ENCODE measurements at regions not wholly inside any gene's neighbourhood (a gene's known extent, or its start where the extent isn't known, plus 50 kb on each side); places are given as distances from the start of the nearest gene placed in this dataset.

GRCh38 chr5:56588636-56589480 lies 226.5 kb upstream of the MAP3K1 start:
- DNase-seq (ENCODE audit: low read depth in 3 of 3), result peak in 1 of 3 experiments; percentile 19

DNA sequence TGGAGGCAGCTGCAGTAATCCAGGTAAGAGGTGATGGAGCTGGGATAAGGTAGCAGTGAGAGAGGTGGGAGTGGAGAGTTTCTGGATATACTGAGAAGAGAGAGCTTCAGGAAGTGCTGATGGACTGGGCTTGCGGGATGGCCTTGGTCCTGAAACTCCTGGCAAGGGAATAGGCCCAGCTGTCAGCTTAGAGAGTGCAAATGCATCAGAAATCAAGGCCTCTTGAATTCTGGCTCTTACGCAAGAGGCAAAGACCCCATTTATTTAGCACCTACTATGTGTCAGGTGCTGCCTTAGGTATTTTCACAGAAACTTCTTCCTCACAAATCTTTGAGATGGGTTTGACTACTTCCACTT lies 227.2 kb upstream of the MAP3K1 start:
- DNase-seq (ENCODE audit: low read depth in 3 of 3), result no peak

DNA sequence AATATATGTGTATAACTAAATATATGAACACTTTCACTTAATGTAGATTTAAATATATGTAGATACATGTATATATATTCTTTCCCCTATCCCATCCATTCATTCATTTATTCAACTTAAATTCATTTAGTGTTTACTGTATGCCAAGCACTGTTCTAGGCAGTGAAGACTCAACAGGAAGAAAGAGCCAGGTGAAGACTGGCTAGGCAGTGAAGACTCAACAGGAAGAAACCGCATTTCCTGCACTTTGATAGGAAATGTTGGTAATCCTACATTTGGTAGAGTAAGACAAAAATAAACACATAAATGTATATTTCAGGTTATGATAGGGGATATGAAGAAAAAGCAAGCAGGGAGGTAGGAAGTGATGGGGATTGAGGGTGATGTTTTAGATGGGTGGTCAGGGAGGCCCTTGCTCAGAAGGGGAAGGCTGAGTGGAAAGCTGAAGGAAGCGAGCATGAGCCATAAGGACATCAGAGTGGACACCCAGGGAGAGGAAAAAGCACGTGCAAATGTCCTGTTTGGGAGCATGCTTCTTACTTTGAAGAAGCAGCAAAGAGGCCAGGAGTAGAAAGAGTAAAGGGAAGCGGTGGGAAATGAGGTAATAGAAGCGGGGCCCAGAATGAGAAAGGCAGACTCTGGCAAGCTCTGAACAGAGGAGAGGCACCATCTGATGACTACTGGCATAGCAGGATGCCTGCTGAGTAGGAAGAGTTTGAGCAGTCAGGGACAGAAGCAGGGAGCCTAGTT lies 227.8 kb upstream of the MAP3K1 start:
- no peak for DNase-seq (ENCODE audit: low read depth in 3 of 3)

GRCh38 chr5:56585999-56586691 lies 229.2 kb upstream of the MAP3K1 start:
- no peak for DNase-seq (ENCODE audit: low read depth in 3 of 3)

DNA sequence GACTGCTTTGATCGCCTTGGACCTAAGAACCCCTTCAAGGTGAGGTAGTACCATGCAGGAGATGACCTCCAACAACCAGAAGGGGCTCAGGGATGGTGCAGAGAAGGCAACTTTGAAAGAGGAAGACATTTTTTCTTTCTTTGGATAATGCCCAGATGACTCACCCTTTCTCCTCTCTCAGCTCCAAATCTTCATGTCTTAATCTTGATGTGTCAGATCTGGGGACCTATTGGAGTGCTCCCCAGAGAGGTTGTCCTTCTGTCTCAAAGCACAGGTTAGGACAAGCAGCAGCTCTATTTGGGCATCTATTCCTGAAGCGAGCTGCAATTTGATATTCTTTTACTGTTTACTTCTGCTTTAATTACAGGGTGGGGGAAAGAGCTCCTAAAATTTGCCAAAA lies 229.9 kb upstream of the MAP3K1 start:
- no peak for DNase-seq (ENCODE audit: low read depth in 3 of 3)

- DNase-seq (ENCODE audit: low read depth in 3 of 3), result no peak
Measured at GRCh38 chr5:56581426-56581825, 233.9 kb upstream of the MAP3K1 start.

- DNase-seq (ENCODE audit: low read depth in 3 of 3), result no peak
Measured at GRCh38 chr5:56580864-56581263, 234.5 kb upstream of the MAP3K1 start.

DNA sequence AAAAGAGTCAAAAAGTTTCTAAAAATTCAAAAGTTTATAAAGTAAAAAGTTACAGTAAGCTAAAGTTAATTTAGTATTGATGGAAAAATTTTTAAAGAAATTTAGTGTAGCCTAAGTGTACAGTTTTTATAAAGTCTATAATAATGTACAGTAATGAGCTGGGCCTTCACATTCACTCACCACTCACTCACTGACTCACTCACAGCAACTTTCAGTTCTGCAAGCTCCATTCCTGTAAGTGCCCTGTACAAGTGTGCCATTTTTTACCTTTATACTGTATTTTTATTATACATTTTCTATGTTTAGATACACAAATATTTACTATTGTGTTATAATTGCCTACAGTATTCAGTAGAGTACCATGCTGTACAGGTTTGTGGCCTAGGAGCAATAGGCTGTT lies 239.5 kb upstream of the MAP3K1 start:
- DNase-seq (ENCODE audit: low read depth in 3 of 3), result no peak

DNA sequence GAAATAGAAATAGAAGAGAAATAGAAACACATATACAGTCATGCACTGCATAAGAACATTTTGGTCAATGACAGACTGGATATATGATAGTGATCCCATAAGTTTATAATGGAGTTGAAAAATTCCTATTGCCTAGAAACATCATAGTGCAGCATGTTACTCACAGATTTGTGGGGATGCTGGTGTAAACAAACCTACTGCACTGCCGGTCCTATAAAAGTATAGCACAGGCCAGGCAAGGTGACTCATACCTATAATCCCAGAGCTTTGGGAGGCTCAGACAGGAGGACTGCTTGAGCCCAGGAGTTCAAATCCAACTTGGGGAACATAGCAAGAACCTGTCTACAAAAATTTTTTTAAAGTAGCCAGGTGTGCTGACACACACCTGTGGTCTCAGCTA lies 240.6 kb upstream of the MAP3K1 start:
- DNase-seq (ENCODE audit: low read depth in 3 of 3), result no peak

DNA sequence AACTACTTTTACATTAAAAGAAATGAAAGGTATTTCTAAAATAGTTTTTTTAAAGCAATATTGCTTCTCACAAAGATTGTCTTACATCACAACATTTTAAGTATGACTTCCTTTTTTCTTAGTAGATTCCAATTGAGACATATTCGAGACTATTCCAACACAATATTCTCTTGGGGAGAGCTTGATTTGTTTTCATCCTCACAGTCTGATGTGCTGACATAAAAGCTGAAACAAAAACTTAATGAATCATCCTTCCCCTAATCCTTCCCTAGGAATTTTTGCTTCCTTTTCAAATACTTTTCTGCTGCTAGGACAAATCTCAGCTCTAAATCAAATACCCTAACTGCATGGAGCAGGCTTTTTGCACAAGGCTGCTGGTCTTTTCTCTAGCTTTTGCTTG lies 245.8 kb upstream of the MAP3K1 start:
- no peak for DNase-seq (ENCODE audit: low read depth in 3 of 3)

DNA sequence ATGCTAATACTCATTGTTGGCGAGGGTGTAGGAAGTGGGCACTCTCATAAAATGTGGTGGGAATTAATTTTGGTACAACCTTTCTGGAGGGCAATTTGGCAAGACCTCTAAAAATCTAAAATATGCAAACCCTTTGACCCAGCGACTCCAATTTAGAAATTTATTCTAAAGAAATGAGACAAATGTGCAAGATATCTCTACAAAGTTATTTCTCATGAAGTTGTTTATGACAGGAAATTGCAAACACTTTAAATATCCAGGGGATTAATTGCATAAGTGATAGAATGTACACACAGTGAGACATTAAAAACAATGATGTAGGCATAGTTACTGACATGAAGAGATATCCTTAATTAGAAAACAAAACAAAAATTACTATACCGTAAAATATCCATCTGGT lies 246.3 kb upstream of the MAP3K1 start:
- DNase-seq (ENCODE audit: low read depth in 3 of 3), result no peak

DNA sequence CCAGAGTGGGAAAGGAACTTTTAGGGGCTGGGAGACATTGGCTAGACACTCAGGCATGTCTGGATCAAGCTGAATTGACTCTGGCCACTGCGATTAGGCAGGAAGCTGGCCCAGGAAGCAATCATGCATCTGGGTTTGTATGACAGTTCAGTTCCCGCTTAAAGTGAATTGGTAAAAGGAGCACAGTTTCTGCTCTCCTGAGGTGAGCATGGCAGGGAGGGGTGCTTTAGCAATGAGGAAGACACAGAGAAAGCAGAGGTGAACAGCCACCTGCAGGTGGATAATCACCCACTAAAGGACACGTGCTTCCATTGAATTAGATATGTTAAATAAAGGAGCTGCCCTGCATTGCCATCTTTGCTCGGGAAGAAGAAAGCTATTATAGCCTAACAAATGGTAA lies 248.1 kb upstream of the MAP3K1 start:
- DNase-seq (ENCODE audit: low read depth in 3 of 3), result no peak

GRCh38 chr5:56566374-56567249 lies 248.7 kb upstream of the MAP3K1 start:
- DNase-seq (ENCODE audit: low read depth in 3 of 3), result no peak

- DNase-seq (ENCODE audit: low read depth in 3 of 3), result no peak
Measured at GRCh38 chr5:56565644-56566043, 249.7 kb upstream of the MAP3K1 start.

DNA sequence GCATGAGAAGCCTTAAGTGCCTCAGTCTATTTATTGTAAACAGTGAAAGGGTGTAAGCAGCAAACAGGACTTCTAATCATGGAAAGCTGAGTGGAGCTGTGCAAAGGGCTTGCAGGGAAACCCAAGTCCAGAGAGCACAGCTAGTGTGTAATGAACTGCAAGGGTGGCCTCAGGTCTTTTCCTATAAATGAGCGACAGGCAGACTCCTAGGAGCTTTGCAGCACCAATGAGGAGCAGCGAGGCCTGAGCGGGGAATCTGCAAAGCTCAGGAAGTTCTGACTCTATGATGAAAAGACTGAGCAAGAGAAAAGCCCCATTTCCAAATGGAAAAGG lies 250.1 kb upstream of the MAP3K1 start:
- DNase-seq (ENCODE audit: low read depth in 3 of 3), result no peak

DNA sequence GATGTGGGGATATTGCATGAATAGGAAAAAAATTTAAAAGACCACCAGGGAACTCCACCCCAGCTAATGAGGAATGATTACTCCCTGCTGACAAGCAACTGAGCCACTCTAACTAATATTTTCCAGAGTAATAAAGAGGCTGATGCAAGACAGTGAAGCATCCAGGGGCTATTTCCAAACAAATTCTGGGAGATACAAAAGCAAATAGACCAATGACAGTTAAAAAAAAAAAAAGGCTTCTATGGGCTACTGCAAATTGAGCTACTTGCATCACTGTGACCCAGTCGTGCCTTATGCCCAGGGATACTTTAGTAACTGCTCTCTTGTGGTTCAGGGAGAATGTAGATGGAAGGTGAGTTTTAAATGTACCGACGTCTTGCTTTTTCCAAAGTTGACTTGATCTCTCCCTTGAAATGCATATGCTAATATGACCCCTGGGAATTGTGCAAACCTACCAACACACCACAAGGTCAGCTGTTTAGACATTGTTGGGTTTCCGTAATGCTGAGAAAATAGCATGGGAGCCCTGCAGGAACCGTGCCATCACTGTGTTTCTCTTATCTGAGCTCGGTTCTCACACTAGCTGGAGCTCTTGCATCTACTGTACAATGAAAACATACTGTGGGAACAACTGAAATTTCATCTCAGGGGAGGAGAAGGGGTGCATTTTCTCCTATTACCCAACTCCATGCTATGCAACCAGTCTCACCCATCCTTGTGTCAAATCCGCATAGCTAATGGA lies 250.6 kb upstream of the MAP3K1 start:
- no peak for DNase-seq (ENCODE audit: low read depth in 3 of 3)

DNA sequence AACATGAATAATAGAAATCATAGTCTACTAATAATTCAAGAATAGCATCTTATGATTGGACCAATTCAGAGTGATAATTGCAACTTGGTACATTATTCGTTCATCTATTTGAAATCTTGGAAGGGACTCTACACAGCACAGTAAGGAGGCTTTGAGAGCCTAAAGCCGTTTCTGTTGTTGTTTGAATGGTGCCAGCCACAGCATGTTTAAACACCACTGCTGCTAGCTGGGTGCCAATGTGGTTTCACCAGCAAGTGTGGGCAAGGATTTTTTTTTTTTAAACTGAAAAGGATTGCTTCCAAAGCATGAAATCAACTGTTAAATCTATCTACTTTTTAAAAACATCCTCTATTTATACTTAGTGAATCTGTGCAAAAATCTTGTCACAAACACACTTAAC lies 253.9 kb upstream of the MAP3K1 start:
- no peak for DNase-seq (ENCODE audit: low read depth in 3 of 3)

DNA sequence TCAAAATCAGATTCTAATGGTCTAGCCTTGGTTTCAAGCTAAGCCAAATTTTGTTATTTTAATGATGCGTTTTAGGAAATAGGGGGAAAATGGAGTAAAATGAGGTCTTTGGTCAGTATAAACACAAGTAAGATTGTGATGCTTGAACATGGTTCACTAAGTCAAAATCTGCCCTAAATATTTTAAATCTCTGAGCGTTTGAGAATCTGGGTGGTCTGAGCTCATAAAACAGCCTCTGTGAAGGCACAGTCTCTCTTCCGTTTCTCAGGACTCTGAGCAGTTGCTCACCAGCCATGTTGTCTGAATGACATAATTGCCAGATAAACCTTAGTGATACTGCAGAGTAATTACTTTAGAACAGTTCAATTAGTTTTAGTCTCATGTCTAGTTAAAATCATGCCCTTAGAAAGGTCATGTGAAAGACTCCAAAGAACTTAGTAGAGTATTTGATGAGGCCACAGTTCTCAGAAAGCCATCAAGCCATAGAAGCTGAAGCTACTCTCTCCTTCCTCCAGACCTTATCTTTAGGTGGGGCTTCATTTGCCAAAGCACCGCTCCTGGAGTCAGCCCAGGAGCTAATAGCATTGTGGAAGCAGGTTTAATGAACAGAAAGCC lies 257.1 kb upstream of the MAP3K1 start:
- no peak for DNase-seq (ENCODE audit: low read depth in 3 of 3)

- no peak for DNase-seq (ENCODE audit: low read depth in 3 of 3)
Measured at GRCh38 chr5:56557198-56557597, 258.2 kb upstream of the MAP3K1 start.

- DNase-seq (ENCODE audit: low read depth in 3 of 3), result no peak
Measured at GRCh38 chr5:56552612-56553268, 262.6 kb upstream of the MAP3K1 start.
